Lower leg skin (tissue), 3 donors: ENCODE measurements at regions not wholly inside any gene's neighbourhood (a gene's known extent, or its start where the extent isn't known, plus 50 kb on each side); places are given as distances from the start of the nearest gene placed in this dataset.

Source experiments
- CTCF ChIP-seq, 3 donors: fragments of 450-650 bp; IDR thresholded peaks; one replicate each; pipeline ENCODE4 v1.5.1; 2016; ENCODE audit warnings: antibody characterized with exemption in 3 of 3, mild to moderate bottlenecking in 3 of 3, moderate library complexity in 2 of 3
- POLR2A ChIP-seq, 2 donors: fragments of 450-650 bp; IDR thresholded peaks; one replicate each; pipeline ENCODE4 v1.6.1; 2016 to 2017; ENCODE audit warnings: antibody characterized with exemption in 2 of 2, mild to moderate bottlenecking in 1 of 2, moderate library complexity in 1 of 2

DNA sequence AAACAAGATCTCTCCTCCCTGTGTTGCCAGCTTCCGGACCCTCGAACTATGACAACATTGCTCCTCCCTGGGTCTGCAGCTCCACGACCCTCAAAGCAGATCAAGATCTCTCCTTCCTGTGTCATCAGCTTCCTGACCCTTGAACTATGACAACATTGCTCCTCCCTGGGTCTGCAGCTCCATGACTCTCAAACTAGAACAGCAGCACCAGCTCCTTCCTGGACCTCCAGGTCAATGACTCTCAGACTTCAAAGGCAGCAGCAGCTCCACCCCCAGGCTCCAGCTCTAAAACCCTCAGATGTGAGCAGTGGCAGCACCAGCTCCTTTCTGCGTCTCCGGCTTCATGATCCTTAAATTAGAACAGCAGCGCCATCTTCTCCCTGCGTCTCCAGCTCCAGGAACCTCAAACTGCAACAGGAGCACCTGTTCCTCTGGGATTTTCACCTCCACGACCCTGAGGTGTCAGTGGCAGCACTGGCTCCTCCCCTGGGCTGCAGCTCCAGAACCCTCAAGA is 341.0 kb upstream of the SULF2 start:
- no peak for TF ChIP-seq POLR2A (IDR thresholded peaks at IDR 0.05)
- TF ChIP-seq CTCF (IDR thresholded peaks at IDR 0.05), result no peak
